K562 (cell line): ENCODE measurements at regions not wholly inside any gene's neighbourhood (a gene's known extent, or its start where the extent isn't known, plus 50 kb on each side); places are given as distances from the start of the nearest gene placed in this dataset.

Experiments
- ATAC-seq: fragments of 200-7000 bp; cut with Tn5 transposase; 3 replicates; pipeline ENCODE4 v1.9.1; 2020; ENCODE audit warnings: moderate library complexity
- BruUV-seq: library from RNA; stranded (reverse); fragments of 400-500 nt; replicated peaks from 2 replicates; lab custom pipeline; 2021; lab: Mats Ljungman, UMichigan
- CTCF ChIA-PET: fragments of 300-600 bp; formaldehyde crosslinking; extraction: SDS; loops from one replicate; lab custom pipeline; 2021; ENCODE audit warnings: low intra/inter-chr PET ratio; lab: Yijun Ruan, JAX
- POLR2A ChIA-PET: fragments of 300-600, 350-650 bp; sonication (Branson Sonifier 250); formaldehyde crosslinking; extraction: SDS; loops from one replicate; lab custom pipeline; 2021; ENCODE audit warnings: antibody characterized with exemption, inconsistent platforms; lab: Yijun Ruan, JAX
- DNase-seq, 4 experiments: peaks; one replicate each; pipeline versions ENCODE4 v3.0.0 to v3.0.0-alpha.2; 2011 to 2018; ENCODE audit warnings: low spot score in 3 of 4, mixed read lengths in 3 of 4; ENCODE audit errors: extremely low read depth in 1 of 4
- FAIRE-seq: peaks from 2 replicates; lab custom pipeline; 2011; peaks lifted over from hg19 to GRCh38; lab: Jason Lieb, UNC
- H2AFZ ChIP-seq: 2 replicates; pipeline ENCODE4 v1.6.0; 2011; ENCODE audit warnings: low read depth, low read length, control low read depth, inconsistent platforms
- H3K27ac ChIP-seq: fragments of 200-600 bp; 3 replicates; pipeline ENCODE4 v1.8.0; 2011; ENCODE audit warnings: low read depth, mild to moderate bottlenecking, control low read depth, inconsistent platforms, low read length, moderate library complexity, mixed read lengths; ENCODE audit errors: extremely low read depth
- H3K27me3 ChIP-seq, 2 experiments: fragments of 300-600 bp in 1 of 2; 2 replicates in 1 of 2; 3 replicates in 1 of 2; pipeline versions ENCODE4 v1.6.0 to v1.8.0; 2011; ENCODE audit warnings: inconsistent platforms in 2 of 2, low read length in 2 of 2, mild to moderate bottlenecking in 1 of 2, mixed read lengths in 1 of 2, moderate library complexity in 1 of 2; ENCODE audit not compliant: control insufficient read depth in 2 of 2, insufficient read depth in 2 of 2
- H3K36me3 ChIP-seq: fragments of 300-600 bp; 3 replicates; pipeline ENCODE4 v1.8.0; 2011; ENCODE audit warnings: mild to moderate bottlenecking, low read length, inconsistent platforms; ENCODE audit not compliant: control insufficient read depth, insufficient read depth
- H3K4me1 ChIP-seq, 2 experiments: fragments of 200-600 bp in 1 of 2; replicated peaks in 1 of 2; 2 replicates in 1 of 2; 3 replicates in 1 of 2; pipeline versions ENCODE4 v1.5.1 to v1.8.0; 2011; ENCODE audit warnings: inconsistent platforms in 2 of 2, low read length in 2 of 2, mild to moderate bottlenecking in 1 of 2, mixed read lengths in 1 of 2, moderate library complexity in 1 of 2; ENCODE audit not compliant: control insufficient read depth in 2 of 2, insufficient read depth in 2 of 2
- H3K4me2 ChIP-seq: 2 replicates; pipeline ENCODE4 v1.6.1; 2011; ENCODE audit warnings: low read length, control low read depth, inconsistent platforms, mixed read lengths; ENCODE audit not compliant: insufficient read depth
- H3K4me3 ChIP-seq: fragments of 200-600 bp; sonication (generic), shearing (Covaris generic); 2 replicates; pipeline ENCODE4 v1.5.1; 2016; ENCODE audit warnings: control low read depth, inconsistent platforms
- H3K79me2 ChIP-seq: fragments of 200-600 bp; 3 replicates; pipeline ENCODE4 v1.8.0; 2011; ENCODE audit warnings: low read length, inconsistent platforms; ENCODE audit not compliant: control insufficient read depth, insufficient read depth
- H3K9ac ChIP-seq, 2 experiments: 2 replicates each; pipeline versions ENCODE4 v1.6.0 to v1.6.1; 2011; ENCODE audit warnings: low read depth in 2 of 2, low read length in 2 of 2, control low read depth in 1 of 2, inconsistent platforms in 1 of 2, mild to moderate bottlenecking in 1 of 2, mixed read lengths in 1 of 2; ENCODE audit not compliant: insufficient read depth in 1 of 2
- H3K9me1 ChIP-seq: one replicate; pipeline ENCODE4 v1.6.0; 2011; ENCODE audit warnings: inconsistent platforms, mild to moderate bottlenecking, low read length, moderate library complexity; ENCODE audit not compliant: control insufficient read depth, insufficient read depth
- H3K9me3 ChIP-seq: replicated peaks from 2 replicates; pipeline ENCODE4 v1.5.1; 2011; ENCODE audit warnings: low read depth, low read length, inconsistent platforms; ENCODE audit not compliant: control insufficient read depth, insufficient read depth
- H4K20me1 ChIP-seq: replicated peaks from 2 replicates; pipeline ENCODE4 v1.6.1; 2011; ENCODE audit warnings: low read length, inconsistent platforms, mixed read lengths; ENCODE audit not compliant: control insufficient read depth, insufficient read depth
- BHLHE40 ChIP-seq: IDR thresholded peaks from 2 replicates; pipeline ENCODE4 v1.6.1; 2011; ENCODE audit warnings: low read length, improper control_type of control experiment
- NFRKB ChIP-seq: fragments of 450-650 bp; IDR thresholded peaks from 2 replicates; pipeline ENCODE4 v1.6.1; 2016; ENCODE audit warnings: low read depth
- NRF1 ChIP-seq, 2 experiments: fragments of 450-650 bp; IDR thresholded peaks in 1 of 2; conservative IDR thresholded peaks in 1 of 2; 2 replicates each; pipeline ENCODE4 v1.6.1; 2014; ENCODE audit warnings: mild to moderate bottlenecking in 2 of 2
- ZNF561 ChIP-seq: fragments of 450-650 bp; formaldehyde crosslinking; conservative IDR thresholded peaks from 2 replicates; pipeline ENCODE4 v1.4.0; 2020; ENCODE audit warnings: mild to moderate bottlenecking, moderate library complexity
- ZNF609 ChIP-seq: sonication (generic); formaldehyde crosslinking; IDR thresholded peaks from 2 replicates; pipeline ENCODE4 v1.8.1; 2023; ENCODE audit warnings: missing genetic modification reagents, mild to moderate bottlenecking, borderline replicate concordance
- WGBS: fragments of 100-300 bp; shearing (Covaris generic); methylation state at CpG from one replicate; pipeline ENCODE4 v1.1.6; 2016; ENCODE audit warnings: low coverage, mixed read lengths; ENCODE audit not compliant: insufficient coverage; ENCODE audit errors: missing lambda C conversion rate; 5-methylcytosine and 5-hydroxymethylcytosine counted together
- in situ Hi-C: fragments of 300-500 bp; cut with MboI; formaldehyde crosslinking; loops from 4 replicates; pipeline ENCODE4 v1.15.0; 2018; ENCODE audit warnings: inconsistent platforms, mixed read lengths
- intact Hi-C: fragments of 100-400 bp; cut with micrococcal nuclease; formaldehyde crosslinking; loops from 2 replicates; pipeline ENCODE4 v1.14.2; 2022
- TF ChIP-seq, protein P1 (sequence below), 3 experiments: IDR thresholded peaks in 2 of 3; conservative IDR thresholded peaks in 1 of 3; 2 replicates each; pipeline ENCODE4 v1.5.1; 2011 to 2012; ENCODE audit warnings: low read length in 3 of 3, mild to moderate bottlenecking in 3 of 3, control low read depth in 2 of 3, improper control_type of control experiment in 1 of 3, inconsistent platforms in 1 of 3, low read depth in 1 of 3, mixed read lengths in 1 of 3, moderate library complexity in 1 of 3; ENCODE audit not compliant: insufficient read depth in 2 of 3

GRCh38 chr15:31245756-31246155 lies 80.9 kb upstream of the KLF13 start (continued):
- TF ChIP-seq ZNF609 (CRISPR knock-in tag): no peak
- TF ChIP-seq NRF1 (conservative IDR thresholded peaks at IDR 0.05 in 1 of 2, IDR thresholded peaks at IDR 0.05 in 1 of 2): no peak
- no peak for TF ChIP-seq ZNF561 (CRISPR knock-in tag)

DNA sequence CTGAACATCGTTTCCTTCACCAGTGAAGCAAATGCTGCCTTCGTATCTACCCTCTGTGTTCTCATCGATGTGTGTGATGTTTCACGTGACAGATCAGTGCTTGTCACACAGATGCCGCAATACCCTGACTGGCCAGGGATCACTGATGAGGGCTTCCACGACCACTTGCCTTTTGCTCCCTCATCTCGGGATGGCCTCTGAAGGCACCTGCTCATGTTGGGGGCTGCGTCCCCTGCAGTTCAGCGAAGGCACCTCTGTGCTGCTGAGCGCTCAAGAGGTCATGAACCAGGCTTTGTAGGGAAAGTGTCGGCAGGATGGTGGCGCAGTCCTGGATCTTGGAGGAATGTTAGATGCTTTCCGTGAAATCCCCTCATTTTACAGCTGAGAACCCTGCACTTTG lies 79.2 kb upstream of the KLF13 start:
- in situ Hi-C loops: no loop called here
- no peak overlapping the region for H2AFZ ChIP-seq
- no peak overlapping the region for H3K27ac ChIP-seq
- WGBS: 5% methylated on average over 13 of the region's 13 CpGs
- H3K9ac ChIP-seq: no peak overlapping the region
- H3K4me3 ChIP-seq: no peak overlapping the region
- BruUV-seq: no TSS peak
- H3K79me2 ChIP-seq: no peaks in the 10 kb centered on the region
- ChIA-PET POLR2A (no interaction called here), CTCF (no interaction called here)
- no peaks in the 10 kb centered on the region for H3K9me3 ChIP-seq
- peaks cover 12 to 52% of the 10 kb centered on the region in 2 experiments for H3K27me3 ChIP-seq
- H3K4me2 ChIP-seq: no peak overlapping the region
- no peak for FAIRE-seq
- TF ChIP-seq BHLHE40 (peak; percentile 12; the same call in 1 of the 2 replicates), NFRKB (no peak)
- TF ChIP-seq, protein P1, sequence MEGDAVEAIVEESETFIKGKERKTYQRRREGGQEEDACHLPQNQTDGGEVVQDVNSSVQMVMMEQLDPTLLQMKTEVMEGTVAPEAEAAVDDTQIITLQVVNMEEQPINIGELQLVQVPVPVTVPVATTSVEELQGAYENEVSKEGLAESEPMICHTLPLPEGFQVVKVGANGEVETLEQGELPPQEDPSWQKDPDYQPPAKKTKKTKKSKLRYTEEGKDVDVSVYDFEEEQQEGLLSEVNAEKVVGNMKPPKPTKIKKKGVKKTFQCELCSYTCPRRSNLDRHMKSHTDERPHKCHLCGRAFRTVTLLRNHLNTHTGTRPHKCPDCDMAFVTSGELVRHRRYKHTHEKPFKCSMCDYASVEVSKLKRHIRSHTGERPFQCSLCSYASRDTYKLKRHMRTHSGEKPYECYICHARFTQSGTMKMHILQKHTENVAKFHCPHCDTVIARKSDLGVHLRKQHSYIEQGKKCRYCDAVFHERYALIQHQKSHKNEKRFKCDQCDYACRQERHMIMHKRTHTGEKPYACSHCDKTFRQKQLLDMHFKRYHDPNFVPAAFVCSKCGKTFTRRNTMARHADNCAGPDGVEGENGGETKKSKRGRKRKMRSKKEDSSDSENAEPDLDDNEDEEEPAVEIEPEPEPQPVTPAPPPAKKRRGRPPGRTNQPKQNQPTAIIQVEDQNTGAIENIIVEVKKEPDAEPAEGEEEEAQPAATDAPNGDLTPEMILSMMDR (IDR thresholded peaks at IDR 0.05 in 2 of 3, conservative IDR thresholded peaks at IDR 0.05 in 1 of 3; ENCODE audit: insufficient read depth in 2 of 3, low read depth in 1 of 3, low read length in 3 of 3): peak; percentile 6 to 31 (median 25); a peak in 1 of 6 replicates
- H3K4me1 ChIP-seq: no peaks in the 10 kb centered on the region
- no peaks in the 10 kb centered on the region for H3K36me3 ChIP-seq
- intact Hi-C loops: no loop called here
- peaks cover 7% of the 10 kb centered on the region; the same call in 1 of the 2 replicates for H4K20me1 ChIP-seq
- no peak; the same call in 2 of the 3 replicates for ATAC-seq
- H3K9me1 ChIP-seq: peaks cover 3% of the 10 kb centered on the region
- no peak for DNase-seq
